NCI-H2227 treated with DMSO at 0.1 percent for 48 hours (cell line): ENCODE measurements at regions not wholly inside any gene's neighbourhood (a gene's known extent, or its start where the extent isn't known, plus 50 kb on each side); places are given as distances from the start of the nearest gene placed in this dataset.
A peak's percentile ranks its signal among the peaks of the same experiment; 100 is the strongest.

Experiments used
- DNase-seq: peaks from one replicate; lab custom pipeline; 2025; lab: John Stamatoyannopoulos, UW

DNA sequence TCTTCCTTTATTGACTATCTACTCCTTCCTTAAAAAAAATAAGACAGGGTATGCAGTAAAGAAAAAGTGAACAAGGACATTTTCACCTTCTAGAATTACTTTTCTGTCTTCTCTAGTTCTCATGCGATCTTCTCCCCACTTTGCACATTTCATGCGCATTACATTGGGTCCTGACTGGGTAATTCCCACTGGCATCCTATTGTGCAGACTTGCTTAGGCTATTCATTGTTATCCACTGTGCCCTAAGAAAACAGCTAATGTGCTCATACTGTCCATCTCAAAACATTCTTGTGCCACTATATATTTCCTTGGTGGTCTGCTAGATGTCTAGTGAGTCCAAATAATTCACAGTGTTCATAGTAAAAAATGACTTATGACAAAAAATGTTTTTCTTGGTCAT lies 447.4 kb upstream of the ROBO1 start:
- DNase-seq, result no peak

DNA sequence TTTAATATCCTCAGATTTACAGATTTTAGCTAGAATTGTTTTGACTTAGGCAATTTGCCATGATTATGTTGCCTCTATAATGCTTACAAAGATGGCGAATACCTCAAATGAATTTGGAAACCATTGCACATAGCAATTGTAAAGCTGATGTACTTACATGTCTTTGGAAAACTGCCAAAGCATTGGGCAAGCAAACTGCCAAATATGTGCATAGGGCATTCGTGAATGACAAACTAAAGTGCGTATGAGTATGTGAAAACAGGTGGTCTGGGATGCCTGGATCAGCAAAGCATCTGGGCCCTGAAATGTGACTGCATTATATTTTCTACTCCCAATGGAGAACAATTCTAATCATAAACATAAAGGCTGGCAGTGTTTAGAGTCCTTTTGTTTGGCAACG lies 445.3 kb upstream of the ROBO1 start:
- DNase-seq, result no peak

DNA sequence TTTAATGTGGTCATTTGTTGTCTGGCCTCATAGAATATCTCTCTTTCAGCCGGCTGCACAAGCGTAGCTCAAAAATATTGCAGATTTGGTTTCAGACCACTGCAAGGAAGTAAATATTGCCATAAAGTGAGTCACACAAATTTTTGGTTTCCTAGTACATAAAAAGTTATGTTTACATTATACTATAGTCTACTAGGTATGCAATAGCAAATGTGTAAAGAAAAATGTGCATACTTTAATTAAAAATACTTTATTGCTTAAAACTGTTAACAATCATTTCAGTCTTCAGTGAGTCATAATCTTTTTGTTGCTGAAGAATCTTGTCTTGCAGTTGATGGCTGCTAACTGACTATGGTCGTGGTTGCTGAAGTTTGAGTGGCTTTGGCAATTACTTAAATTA lies 425.1 kb upstream of the ROBO1 start:
- DNase-seq, result no peak

DNA sequence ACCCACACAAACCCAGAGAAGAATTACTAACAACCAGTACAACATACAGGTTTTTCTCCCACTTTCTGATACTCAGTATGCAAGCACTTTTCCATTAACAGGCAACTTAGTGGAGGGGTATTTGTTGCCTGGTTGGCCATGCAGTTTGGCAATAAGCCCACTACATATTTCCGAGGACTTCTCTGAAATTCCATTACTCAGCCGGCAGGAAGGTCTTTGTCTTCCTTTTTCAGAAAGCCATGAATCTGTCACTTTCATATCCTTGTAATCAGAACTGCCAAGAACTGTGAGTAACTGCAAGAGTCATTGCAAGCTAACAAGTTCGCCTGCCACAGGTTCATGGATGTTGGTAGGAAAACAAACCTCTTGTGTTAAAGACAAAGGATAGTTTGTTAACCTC lies 422.3 kb upstream of the ROBO1 start:
- DNase-seq, result no peak

DNA sequence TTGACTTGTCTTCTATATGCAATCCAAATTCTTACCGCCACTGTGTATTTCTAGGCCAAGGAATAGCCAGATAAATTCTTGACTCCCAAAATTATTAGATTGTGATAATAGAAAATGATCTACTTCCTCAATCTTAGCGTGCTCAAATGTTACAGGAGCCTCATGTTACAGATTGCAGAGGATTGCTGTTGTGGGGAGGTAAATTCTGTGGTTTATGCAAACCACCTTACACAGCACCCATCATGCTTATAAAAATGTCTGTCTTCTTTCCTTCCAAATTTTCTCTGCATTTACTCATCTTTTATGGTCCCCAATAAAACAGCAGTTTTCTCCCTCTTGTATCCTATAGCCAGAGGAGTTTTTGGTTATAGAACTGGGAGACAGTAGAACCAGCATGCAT lies 420.2 kb upstream of the ROBO1 start:
- DNase-seq, result no peak

DNA sequence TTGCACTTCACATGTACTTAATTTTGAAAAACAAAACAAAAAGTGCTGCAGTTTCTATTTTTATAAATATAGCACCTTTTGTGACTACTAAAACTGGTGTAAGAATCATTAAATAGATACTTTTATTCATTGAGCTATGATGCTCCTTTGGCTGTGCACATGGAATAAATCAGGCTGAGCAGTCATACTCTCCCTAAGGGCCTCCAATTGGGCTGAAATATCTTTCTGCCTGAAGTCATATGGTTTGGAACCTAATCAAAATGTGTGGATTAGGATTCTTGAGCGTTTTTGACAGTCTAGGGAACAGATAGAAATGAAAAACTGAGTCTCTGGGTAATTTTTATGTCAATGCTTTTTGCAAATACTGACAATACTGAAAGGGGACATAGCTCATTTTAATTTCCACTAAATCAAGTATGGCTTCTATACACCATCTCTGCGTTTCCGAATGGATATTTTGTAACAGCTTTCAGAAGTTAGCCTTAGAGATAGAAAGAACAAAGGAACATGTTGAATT lies 392.2 kb upstream of the ROBO1 start:
- no peak for DNase-seq

DNA sequence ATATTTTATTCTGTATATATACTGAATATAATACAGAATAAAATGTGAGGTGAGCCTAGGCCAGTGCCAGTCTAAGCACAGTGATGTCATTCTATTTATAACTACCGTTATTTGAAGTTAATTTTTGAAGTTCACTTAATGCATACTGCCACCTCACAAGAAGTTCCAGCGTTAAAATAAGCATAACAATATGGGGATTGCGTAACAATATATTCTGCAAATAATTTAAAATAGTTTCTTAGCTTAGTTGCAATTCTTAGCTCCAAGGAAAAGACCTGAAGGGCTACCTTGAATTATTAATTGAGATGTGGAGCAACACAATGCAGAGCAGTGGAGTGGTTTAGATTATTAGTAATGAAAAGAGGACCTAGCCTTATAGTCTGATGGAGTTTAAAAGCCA lies 390.5 kb upstream of the ROBO1 start:
- DNase-seq, result no peak

DNA sequence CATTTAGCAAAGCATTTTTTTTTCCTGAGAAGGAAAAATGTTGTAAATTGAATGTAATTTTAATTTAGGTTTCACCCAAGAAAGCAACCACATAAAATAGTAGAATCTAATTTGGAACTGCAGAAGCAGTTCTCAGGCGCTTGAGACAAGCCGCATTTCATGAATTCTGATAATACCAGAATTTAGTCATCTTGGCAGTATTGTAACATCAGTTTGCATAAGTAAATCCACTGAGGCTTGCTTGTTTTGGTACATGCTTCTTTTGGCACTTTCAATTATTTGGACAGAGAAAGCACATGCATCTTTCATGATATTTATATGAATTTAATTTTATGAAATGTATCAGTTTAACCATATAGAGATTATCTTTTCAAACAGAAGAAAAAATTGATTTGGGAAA lies 389.7 kb upstream of the ROBO1 start:
- no peak for DNase-seq

DNA sequence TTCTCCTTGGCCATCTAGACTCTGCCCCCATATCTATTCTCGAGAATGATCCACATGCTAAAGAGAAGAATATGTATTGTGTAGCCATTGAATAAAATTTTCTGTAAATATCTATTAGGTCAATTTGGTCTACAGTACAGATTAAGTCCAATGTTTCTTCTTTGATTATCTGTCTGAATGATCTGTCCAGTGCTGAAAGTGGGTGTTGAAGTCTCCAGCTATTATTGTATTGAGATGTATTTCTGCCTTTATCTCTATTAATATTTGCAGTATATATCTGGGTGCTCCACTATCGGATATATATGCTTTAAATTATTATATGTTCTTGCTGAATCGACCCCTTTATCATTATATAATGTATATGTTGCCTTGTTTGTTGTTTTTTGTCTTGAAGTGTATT lies 384.9 kb upstream of the ROBO1 start:
- no peak for DNase-seq

DNA sequence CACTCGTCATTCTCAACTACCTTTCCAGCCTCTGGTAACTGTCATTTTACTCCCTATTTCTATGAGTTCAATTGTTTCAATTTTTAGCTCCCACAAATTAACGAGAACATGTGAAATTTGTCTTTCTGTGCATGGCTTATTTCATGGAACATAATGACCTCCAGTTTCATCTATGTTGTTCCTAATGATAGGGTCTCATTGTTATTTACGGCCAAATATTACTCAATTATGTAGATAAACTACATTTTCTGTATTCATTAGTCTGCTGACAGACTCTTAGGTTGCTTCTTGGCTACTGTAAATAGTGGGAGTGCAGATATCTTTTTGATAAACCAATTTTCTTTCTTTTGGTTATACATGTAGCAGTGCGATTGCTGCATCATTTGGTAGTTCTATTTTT lies 374.9 kb upstream of the ROBO1 start:
- no peak for DNase-seq

DNA sequence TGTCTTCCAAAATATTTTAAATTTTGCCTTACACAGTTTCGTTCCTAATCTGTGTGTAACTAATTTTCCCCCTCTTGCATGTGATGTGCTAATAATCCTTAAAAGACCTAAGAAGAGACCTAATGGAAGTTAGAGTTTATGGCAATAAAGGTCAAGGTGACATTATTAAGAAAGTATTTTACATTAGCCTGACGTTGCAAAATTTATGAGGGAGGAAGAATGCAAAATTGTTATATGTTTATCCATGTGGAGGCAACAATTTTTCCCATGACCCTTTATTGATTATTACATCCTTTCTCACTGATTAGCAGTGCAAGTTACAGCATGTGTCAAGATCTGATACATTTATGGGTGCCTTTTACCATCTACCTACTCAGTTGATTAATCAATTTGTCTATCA lies 373.8 kb upstream of the ROBO1 start:
- DNase-seq, result no peak

DNA sequence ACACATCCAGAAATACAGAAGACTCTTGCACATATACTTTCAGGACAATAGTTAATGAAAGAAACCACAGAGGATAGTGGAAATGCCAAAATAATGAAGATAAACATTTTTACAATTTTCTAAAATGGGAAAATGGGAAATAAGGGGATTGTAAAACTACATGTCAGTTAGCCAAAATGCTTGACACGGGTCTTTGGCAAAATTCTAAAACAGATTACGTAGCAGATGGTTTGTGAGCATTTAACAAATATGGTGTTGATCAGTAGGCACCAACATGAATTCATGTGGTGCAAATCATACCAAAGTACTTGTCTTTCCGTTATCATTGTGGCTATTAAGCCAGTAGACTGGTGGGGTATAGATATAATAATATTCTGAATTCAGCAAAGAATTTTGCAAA lies 348.5 kb upstream of the ROBO1 start:
- DNase-seq, result no peak

DNA sequence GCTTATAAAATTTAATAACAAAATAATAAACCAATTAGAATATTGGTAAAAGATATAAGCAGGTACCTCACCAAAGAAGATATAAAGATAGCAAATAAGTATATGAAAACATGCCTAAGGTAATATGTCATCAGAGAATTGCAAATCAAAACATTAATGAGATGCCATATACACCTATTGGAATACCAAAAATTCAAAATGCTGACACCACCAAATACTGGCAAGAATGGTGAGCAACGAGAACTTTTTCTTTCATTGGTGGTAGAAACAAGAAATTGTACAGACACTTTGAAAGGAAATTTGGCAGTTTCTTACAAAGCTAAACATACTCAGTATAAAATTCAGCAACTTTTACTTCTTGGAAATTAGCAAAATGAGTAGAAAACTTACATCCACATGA lies 346.9 kb upstream of the ROBO1 start:
- DNase-seq, result no peak

DNA sequence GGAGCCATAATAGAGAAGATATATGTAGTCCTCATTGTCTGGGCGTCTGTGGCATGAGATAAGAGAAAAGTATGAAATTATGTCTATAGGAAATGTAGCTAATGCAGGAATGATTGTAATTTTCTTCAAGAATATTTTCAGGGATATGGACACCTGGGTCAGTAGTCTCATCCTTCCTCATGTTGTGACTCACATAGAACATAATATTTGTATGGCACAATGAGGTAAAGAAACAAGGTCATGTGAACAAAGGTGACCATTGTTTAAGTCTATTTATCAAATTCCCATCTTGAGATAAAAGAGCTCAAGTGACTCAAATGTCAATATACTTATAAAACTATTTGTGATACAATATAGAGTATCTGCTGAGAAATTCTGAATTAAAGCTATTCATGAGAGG lies 345.5 kb upstream of the ROBO1 start:
- no peak for DNase-seq

DNA sequence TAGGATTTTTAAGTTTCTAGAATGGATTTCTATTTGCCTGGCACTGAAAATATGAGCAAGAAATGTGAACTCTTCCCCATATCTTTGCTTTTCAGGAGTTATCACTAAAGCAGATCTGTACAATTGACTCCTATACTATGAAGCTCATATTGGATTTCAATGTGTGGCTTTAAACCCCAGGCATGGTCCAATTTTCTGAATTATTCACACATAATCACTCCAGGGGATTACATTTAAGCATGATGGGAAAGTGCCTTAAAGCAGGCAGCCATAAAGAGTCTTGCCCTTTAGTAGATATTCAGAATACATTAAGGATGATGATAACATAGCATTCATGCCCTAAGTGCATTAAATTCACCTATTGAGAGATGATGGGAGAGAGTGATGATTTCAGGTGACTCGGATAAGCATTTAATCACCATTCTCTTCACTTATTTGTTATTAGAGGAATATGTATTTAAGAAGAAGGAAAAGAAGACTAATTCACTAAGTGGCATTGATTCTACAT lies 331.8 kb upstream of the ROBO1 start:
- peak; percentile 42 for DNase-seq

DNA sequence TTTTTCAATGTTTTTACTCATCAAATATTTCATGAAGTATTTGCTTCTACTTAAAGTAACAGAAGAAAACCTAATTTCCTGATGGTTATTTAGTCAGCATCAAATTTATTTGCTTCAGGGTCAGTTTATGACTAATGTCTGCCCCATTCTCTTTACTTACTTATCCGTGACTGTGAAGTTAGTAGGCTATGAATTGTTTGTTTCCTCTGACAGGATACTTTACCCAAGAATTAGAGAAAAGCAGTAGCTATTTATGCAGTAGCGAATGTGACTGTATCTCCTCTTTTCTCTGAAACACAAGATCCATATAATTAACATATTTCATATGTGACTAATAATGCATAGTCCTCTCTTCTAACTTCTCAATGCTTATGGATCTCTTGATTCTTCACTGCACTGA lies 329.9 kb upstream of the ROBO1 start:
- DNase-seq, result no peak

DNA sequence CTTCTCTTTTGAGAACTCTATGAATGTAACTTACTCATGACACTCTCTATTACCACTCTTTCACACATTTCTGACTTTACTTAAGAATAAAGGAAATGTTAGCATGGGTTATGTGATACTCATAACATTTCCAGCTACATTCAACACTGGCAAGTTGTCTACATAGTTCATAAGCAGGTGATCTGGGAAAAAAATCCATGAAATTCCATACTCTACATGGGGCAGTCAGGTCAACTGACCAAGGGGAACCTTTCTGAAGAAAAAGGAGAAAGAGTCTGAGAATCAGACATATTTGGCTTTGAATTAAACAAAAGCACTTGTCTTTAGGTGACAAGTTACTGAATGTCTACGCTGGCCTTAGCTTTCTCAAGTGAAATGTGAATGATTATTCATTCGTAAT lies 329.1 kb upstream of the ROBO1 start:
- no peak for DNase-seq

DNA sequence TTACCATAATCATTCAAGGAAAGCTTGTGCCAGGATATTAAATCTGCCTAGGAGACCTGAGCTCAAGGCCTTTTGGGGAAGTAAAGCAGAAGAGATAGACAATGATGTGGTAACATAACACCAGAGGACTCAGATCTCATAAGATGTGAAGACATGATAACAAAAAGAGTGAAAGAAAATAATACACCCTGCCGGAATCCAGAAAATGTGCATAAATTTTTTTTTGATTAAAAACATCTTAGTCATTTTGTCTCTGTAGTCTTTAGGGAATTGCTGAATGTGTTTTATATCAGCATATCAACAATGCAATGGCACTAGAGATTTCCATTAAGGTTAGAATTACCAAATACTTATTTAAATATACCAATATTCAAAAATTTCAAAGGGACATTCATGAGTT lies 326.8 kb upstream of the ROBO1 start:
- no peak for DNase-seq

DNA sequence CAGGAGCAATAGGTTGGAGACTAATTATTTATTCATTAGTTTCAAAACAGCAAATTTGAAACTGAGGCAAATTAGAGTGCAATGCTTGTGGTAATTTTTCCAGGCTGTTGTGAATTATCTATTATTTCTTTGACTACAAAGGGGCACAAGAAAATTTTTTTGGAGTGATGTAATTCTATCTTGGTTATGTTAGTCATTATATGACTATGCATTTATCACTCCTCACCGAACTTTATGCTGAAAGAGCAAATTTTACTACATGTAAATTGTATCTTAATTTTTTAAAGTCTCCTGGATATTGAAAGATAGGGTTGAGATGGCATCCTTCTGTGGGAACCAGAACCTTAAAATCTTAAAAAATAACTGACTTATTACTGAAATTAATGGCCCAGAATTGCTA lies 320.0 kb upstream of the ROBO1 start:
- DNase-seq, result no peak

DNA sequence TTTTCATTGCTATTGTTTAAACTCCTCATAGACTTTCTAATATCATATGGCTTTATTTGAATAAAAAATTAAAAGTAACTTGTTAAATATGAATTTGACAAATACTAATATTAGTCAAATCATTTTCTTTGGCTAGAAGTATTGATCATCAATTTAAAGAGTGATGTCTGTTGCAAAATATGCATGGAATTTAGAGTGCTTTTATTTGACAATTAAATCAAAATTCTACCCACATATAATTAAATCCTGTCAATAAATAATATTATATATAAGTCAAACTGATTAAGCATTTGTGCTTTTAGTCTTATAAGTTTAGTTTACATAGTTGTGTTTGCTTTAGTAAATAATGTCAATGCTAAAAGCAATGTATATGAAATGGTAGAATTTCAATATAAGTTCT lies 318.6 kb upstream of the ROBO1 start:
- no peak for DNase-seq

DNA sequence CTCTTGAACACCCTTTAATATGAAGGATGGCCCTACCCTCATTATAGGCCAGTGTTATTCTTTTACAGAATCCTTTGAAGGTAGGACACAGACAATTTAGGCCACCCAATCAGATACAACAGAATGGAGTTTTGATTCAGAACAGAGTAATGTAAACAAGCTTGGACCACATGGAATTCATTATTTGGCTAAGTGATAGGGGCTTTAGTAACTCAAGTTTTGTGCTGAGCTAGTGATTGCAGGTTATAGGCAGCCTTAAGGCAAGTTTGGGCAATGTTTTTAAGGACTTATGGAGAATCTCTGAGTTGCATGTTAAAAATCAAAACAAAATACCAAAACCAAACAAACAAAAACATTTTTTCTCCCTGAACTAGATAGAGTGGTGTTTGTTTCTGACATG lies 312.1 kb upstream of the ROBO1 start:
- no peak for DNase-seq

DNA sequence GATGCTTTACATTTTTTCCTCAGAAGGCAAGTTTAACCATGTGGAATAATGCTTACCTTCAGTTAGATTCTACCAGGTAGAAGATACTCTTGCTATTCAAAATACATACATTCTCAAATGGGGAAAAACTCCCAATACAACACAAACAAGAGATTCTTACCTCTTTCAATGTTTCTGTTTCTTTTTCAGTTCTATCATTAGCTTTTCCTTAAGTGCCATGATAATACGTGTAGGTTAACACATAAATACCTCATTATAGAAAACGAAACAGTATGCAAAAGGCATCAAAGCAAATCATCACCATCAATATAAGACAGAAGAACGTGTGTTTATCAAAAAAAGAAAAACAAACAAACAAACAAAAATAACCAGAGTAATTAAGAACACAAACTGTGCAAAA lies 300.7 kb upstream of the ROBO1 start:
- no peak for DNase-seq

DNA sequence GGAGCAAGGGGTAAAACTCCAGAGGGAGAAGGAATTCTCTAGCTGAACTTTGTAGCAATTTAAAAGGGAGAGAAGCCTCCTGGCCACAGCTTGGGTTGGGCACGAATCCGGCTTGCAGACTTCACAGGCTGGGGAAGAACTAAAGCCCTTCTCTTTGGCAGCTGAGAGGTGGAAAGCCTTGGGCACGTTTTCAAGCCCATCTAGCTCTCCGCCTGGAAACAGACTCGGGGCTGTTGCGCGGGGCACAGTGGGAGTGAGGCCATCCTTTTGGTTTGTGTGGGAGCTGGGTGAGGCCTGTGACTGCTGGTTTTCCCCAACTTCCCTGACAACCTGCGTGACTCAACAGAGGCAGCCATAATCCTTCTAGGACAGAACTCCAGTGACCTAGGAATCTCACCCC lies 295.7 kb upstream of the ROBO1 start:
- no peak for DNase-seq

DNA sequence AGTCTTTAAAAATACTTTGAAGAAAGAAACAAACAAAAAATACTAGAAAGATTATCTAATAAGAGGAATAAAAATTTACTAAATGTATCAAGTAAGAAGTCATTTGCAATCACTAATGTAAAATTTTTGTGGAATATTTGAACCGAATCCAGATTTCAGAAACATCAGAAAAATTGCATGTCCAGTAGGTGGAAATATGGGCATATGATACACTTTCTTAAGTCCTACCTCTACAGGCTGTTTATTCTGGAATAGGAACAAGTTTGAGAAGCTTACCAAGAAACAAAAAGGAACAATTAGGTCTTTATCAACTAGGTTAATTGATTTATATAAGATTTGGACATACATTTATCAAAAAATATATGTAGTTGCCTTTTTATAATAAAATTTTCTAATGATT lies 292.9 kb upstream of the ROBO1 start:
- no peak for DNase-seq

DNA sequence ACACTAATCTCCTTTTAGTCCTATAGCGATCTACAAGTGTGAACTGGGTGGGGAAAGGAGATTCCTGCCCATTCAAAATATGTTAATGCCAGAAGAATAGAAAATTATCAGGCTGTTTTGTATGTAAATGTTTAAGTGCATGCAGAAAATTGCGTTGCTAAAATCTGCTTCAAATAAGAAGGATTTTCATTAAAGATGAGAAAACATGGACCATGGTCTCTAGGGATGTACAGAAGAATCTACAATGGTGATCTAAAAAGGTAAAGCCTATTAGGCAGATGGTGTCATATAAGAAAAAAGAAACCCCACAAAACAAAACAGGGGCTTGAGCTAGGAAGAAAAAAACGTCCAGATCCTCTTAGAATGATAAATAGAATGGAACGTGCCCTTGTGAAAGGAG lies 287.5 kb upstream of the ROBO1 start:
- no peak for DNase-seq
